GM21528 (cell line): ENCODE measurements at regions not wholly inside any gene's neighbourhood (a gene's known extent, or its start where the extent isn't known, plus 50 kb on each side); places are given as distances from the start of the nearest gene placed in this dataset.

Experiments used
- ATAC-seq: cut with Tn5 transposase; IDR thresholded peaks from one replicate; pipeline ENCODE4 v1.9.1; 2021; ENCODE audit warnings: mild to moderate bottlenecking, moderate library complexity; ENCODE audit not compliant: unreplicated experiment, low FRiP score

- ATAC-seq = no peak
Observed at GRCh38 chr20:40331807-40332560, 357.1 kb downstream of the MAFB start.

GRCh38 chr20:40331249-40331648 lies 357.8 kb downstream of the MAFB start:
- no peak for ATAC-seq

DNA sequence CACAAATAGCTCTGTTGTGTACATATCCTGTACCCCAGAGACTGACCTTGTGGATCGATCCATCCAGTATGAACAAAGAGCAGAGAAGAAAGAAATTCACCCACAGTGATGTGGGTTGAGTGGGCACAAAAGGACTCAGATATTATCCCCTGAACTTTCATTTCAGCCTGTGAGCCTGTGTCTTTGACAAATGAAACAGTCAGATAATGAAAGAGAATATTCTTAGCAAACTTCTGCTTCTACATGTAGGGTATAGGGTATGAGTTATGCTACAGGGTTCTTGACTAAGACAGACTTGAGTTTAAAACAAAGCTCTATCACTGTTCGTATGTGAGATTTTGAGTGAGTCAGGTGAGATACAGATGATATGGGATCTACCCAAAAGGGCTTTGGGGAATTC lies 359.7 kb downstream of the MAFB start:
- no peak for ATAC-seq

DNA sequence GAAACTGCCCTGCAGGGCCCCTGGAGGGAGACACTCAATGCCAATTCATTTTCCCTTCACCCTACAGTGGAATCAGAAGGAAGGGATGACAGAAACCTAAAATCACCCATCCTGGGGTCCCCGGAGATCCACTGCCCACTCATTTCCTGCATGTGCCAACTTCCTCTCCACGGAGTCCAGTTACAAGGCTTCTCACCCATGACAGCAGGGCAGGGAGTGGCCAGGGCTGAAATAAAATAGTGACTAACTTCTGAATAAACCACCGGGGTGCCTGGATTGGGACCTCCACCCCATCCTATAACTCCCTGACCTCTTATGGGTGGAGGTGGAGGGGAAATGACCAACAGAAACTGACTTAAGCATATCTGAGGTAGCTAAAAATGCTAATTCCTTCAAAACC lies 362.3 kb downstream of the MAFB start:
- ATAC-seq = no peak

DNA sequence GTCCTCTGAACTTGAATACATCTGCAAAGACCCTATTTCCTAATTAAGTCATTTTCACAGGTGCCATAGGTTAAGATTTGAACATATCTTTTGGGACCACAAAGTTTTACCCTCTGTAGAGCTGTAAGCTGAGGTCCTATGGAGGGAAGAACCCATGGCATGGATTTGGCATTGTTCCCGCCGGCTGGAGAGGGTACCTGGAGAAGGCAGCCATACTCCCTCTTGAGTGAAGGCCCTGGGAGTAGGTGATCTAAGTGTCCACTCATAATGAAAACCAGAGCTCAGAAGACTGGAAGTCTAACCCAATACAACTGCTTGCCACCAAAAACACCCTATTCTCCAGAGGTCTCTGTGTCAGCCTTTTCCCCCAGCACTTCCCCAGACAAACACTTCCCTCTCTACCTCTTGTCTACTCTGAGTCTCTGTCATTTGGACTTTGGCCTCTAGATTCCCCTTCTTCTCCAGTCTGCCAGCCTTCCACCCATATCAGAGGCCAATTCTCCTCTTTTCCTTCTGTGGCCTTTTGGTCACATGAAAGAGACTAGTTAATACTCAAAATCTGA lies 363.9 kb downstream of the MAFB start:
- no peak for ATAC-seq

- no peak for ATAC-seq
Observed at GRCh38 chr20:40323361-40323794, 365.7 kb downstream of the MAFB start.

DNA sequence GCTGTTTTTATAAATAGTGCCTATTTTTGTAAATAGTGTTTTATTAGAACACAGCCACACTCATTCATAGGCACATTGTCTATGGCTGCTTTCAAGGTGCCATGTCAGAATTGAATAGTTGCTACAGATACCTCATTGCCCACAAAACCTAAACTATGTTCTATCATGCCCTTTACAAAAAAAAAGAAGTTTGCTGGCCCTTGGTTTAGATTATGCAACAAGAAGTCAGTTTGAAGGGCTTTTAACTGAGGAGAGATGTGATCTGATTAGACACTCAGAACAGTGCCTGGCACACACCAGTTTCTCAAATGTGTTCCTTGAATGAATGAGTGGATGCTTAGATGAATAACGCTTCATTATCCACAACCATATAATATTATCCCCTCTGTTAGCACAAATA lies 366.1 kb downstream of the MAFB start:
- no peak for ATAC-seq

DNA sequence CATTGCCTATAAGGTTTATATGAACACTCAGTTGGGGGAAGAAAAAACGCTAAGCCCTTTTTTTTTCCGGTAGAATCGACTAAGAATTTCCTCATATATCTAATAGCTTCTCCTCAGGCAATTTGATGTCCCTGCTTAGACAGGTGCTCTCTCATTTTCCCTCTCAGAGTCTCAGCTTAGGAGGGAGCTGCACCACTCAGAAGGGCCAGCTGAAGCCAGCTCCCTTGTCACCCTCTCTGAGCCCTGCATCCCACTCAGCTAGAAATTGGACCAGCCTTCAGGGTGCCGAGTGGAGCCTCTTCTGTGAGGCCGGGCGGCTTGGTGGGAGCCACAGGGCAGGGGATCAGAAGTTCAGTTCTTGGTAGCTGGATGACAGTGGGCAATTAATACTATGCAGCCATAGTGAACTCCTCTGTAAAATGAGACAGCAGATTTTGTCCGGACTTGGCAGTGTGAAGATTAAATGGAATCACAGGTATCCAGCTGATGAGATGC lies 368.5 kb downstream of the MAFB start:
- ATAC-seq = no peak

DNA sequence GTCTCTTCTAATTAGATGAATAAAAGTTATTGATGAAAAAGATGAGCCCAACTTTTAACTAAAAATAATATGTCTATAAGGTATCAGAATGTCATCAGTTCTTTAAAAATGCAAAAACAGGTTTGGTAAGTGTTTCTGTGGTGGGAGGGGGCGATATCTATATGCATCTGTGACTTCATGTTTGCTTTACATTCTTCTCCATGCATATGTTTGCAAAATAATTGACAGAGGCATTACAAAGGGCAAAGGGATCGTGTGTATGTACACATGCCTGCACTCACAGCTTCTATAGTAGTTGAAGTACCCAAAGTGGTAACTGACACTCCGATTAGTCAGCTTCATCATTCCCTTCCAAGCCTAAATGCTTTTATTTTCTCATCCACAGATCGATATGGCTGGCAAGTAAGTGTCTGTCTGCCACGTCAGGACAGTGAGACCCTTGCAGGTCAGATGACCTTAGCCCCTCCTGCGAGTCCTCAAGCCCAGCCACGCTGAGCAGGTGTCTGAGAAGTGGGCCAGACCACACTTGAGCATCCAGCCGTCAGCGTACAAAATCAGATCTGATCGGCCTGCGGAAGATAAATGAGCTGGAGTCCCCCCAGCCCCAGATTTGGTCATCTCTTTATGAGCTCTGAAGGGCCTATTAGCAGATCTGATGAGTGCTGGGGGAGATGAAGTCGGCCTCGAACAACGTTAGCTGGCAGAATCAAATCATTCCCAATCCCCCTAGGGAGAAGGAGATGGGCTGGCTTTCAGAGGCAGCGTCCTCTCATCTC lies 369.1 kb downstream of the MAFB start:
- ATAC-seq = no peak

DNA sequence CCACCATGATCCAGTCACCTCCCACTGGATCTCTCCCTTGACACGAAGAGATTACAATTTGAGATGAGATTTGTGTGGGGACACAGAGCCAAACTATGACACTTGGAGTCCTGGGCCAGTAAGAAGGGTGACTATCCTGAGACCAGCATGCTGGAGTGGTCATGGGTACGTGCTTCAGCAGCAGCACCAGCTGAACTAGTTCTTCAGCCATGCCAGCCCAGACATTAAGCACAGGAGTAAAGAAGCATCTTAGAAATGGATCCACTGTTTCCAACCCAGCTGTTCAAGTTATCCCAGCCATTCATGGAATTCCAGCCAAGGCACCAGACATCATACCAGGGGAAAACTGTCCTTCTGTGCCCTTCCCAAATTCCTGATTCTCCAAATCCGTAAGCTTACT lies 370.0 kb downstream of the MAFB start:
- ATAC-seq = no peak

DNA sequence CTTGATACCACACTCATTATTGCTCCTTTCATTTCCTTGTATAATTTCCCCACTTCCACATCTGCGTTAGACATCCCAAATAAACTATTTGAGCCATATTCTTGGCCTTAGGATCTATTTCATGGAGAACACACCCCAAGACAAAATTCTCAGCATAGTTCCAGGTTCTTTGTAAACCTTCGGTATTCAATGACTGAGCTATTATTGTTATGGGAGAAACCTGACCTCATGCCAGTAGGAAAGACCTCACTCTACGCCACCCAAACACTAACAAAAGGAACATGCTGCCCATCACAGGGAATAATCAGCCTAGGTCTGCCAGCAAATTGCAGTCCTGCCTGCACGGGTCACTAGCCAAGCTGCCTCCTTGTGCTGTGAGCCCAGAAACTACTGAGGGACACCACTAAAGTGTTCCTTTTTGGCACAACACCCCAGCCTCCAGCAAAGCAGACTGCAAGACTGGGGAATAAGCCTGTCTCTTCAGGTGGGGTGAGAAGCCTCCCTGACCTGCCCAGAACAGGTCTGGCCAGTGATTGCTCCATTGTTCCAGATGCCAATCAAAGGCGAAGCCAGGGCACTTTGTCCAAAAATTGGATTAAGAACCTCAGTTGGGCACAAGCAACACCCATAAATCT lies 371.8 kb downstream of the MAFB start:
- no peak for ATAC-seq

DNA sequence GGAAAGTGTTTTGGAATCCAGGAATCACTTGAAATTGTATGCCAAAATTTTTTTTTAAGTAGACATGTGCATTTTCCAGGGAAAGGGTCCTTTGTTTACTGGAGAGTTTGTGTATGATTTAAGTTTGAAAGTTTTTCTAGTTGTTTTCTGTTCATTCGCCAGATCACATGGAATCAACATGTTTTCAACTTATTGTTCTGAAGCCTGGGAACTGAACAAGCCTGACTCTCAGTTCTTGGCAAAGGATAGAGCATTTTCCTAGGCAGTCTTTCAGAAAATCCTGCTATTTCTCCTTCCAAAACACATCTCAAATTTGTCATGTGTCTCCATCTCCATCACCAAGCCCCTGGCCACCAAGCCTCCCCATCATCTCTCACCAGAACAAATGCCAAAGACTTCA lies 374.8 kb downstream of the MAFB start:
- no peak for ATAC-seq

- ATAC-seq = no peak
Observed at GRCh38 chr20:40313730-40314129, 375.3 kb downstream of the MAFB start.

- ATAC-seq = no peak
Observed at GRCh38 chr20:40309731-40310130, 379.3 kb downstream of the MAFB start.

GRCh38 chr20:40307997-40308396 lies 381.0 kb downstream of the MAFB start:
- ATAC-seq = no peak

DNA sequence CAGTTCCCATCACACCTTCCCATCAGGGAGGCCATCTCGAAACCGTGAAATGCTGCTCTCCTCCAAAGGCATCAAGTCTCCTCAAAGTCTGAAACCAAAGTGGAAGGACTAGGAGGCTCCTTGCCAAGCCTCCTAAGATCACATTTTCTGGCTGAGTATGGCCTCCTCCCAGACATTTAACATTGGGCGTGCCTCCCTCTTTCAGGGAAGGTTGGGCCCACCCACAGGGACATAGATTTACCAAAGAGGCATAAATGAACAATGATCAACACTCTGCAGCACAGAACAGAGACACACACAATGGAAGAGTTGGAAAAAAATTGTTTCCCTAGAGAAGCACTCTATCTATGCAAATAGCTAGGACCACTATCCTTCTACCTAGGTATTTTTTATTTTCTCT lies 381.8 kb downstream of the MAFB start:
- no peak for ATAC-seq

DNA sequence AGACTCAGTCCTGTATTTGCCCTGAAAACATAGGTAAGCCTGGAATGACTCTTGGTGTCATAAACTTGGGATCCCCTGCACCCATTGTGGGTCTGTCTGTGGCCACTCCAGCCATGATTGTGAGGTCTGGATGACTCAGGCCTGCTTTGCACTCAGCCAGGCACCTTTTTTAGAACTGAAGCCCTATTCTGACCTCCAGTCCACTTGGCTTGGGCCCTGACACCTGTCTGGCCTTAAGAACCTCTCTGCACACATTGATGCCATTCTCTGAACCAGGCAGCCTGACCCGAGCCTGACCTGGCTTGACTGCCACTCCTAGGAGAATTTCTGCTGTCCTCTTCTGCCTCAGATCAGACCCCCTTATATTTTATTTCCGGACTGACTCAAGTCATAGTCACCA lies 383.7 kb downstream of the MAFB start:
- ATAC-seq = no peak

- no peak for ATAC-seq
Observed at GRCh38 chr20:40304119-40304613, 384.9 kb downstream of the MAFB start.

DNA sequence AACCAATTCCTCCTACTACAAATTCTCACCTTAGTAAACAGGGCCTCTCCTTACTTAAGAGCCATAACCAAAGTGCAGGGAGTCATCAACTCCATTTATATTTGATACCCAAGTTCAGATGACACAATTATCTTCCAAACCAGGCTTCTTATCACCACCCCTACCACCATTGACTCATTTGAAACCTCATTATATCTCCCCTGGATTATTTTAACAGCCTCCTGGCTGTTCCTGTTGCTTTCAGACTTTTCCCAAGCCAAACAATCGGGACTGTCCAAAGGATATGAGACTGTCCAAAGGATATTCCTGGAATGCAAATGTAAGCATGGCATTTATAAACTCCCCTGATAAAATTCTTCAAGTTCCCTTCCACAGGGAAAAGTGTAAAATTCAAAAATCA lies 394.3 kb downstream of the MAFB start:
- ATAC-seq = no peak

GRCh38 chr20:40294175-40294574 lies 394.9 kb downstream of the MAFB start:
- ATAC-seq = no peak

- no peak for ATAC-seq
Observed at GRCh38 chr20:40293740-40294139, 395.3 kb downstream of the MAFB start.
